ENCODE measurements at regions not wholly inside any gene's neighbourhood (a gene's known extent, or its start where the extent isn't known, plus 50 kb on each side); places are given as distances from the start of the nearest gene placed in this dataset.

DNA sequence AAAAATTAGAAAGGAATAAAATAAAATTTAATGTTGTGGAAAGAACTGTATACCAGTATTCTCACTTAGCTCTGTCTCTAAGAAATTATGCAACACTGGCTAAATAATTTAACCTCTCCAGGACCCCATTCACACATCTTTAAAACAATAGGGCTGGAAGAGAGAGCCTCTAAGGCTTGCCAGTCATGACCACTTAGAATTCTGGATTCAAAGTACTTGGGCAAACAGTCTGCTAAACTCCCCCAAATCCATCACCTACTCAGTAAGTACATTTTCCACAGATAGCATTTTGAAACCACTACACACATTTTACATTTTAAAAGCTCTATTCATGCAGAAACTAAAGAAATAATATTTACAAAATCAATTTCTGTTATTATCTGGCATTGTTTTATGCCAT is 291.7 kb downstream of the TMEM167A start:
- POLR2A ChIA-PET (ENCODE audit: partially characterized antibody), result no interaction called here
- no peaks in the 10 kb centered on the region for H3K9me3 ChIP-seq (ENCODE audit: insufficient read depth in 2 of 2, low read depth in 1 of 2, low read length in 1 of 2)
- H2AK5ac ChIP-seq (ENCODE audit: low read depth, low read length), result no peak overlapping the region
- no peaks in the 10 kb centered on the region for H3K36me3 ChIP-seq (ENCODE audit: control insufficient read depth in 2 of 4, insufficient read depth in 4 of 4, low read length in 3 of 4)
- no peak for FAIRE-seq
- H3K56ac ChIP-seq (replicated peaks; ENCODE audit: insufficient read length, low read depth, low read length), result no peak overlapping the region
- H2BK15ac ChIP-seq (ENCODE audit: low read length), result no peak overlapping the region
- CTCF ChIA-PET (ENCODE audit: partially characterized antibody), result interaction anchor here (2.6 kb wide), 1 partner anchor 8 kb away, joined by 11 read pairs; no protein-coding TSS in a partner anchor
- no peak overlapping the region for H3K9ac ChIP-seq (replicated peaks in 1 of 4; ENCODE audit: extremely low read depth in 1 of 4, low read depth in 3 of 4, low read length in 3 of 4)
- H2BK120ac ChIP-seq (replicated peaks; ENCODE audit: low read depth, low read length), result no peak overlapping the region
- H2BK12ac ChIP-seq (ENCODE audit: low read depth, low read length), result no peak overlapping the region
- no peak overlapping the region for H3K4me2 ChIP-seq (ENCODE audit: insufficient read depth in 1 of 2, low read depth in 2 of 2, low read length in 2 of 2)
- no peak for TF ChIP-seq GTF2F1 (IDR thresholded peaks at IDR 0.05; ENCODE audit: borderline replicate concordance, low read depth, low read length)
- no peak for TF ChIP-seq CTBP2 (IDR thresholded peaks at IDR 0.05; ENCODE audit: borderline replicate concordance, insufficient read depth, insufficient read length, low read length)
- no peak for TF ChIP-seq YY1 (IDR thresholded peaks at IDR 0.05; ENCODE audit: low read depth, low read length)
- TF ChIP-seq JUND (IDR thresholded peaks at IDR 0.05; ENCODE audit: low read length), result no peak
- TF ChIP-seq, protein P1, sequence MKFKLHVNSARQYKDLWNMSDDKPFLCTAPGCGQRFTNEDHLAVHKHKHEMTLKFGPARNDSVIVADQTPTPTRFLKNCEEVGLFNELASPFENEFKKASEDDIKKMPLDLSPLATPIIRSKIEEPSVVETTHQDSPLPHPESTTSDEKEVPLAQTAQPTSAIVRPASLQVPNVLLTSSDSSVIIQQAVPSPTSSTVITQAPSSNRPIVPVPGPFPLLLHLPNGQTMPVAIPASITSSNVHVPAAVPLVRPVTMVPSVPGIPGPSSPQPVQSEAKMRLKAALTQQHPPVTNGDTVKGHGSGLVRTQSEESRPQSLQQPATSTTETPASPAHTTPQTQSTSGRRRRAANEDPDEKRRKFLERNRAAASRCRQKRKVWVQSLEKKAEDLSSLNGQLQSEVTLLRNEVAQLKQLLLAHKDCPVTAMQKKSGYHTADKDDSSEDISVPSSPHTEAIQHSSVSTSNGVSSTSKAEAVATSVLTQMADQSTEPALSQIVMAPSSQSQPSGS (IDR thresholded peaks at IDR 0.05; ENCODE audit: low read length), result no peak
- H2AFZ ChIP-seq (ENCODE audit: low read length), result no peak overlapping the region
- no peak overlapping the region for H4K5ac ChIP-seq (ENCODE audit: insufficient read length, low read depth, low read length)
- H3K79me1 ChIP-seq (ENCODE audit: low read depth, low read length), result no peaks in the 10 kb centered on the region
- no peak overlapping the region for H3K14ac ChIP-seq (ENCODE audit: insufficient read length)
- no peak overlapping the region for H3K23ac ChIP-seq (ENCODE audit: insufficient read length)
- no peak overlapping the region for H4K91ac ChIP-seq (replicated peaks; ENCODE audit: insufficient read length, low read length)
- H3K4me1 ChIP-seq (replicated peaks in 1 of 4; ENCODE audit: control insufficient read depth in 3 of 4, insufficient read depth in 4 of 4, low read length in 3 of 4), result no peaks in the 10 kb centered on the region
- H3K27me3 ChIP-seq (replicated peaks in 1 of 4; ENCODE audit: control insufficient read depth in 3 of 4, extremely low read depth in 1 of 4, insufficient read depth in 3 of 4, low read length in 3 of 4), result no peaks in the 10 kb centered on the region
- H4K8ac ChIP-seq (ENCODE audit: extremely low read depth, insufficient read depth, low read length), result no peak overlapping the region
- H4K20me1 ChIP-seq (replicated peaks in 1 of 2; ENCODE audit: control insufficient read depth in 1 of 2, insufficient read depth in 2 of 2, low read length in 2 of 2), result no peaks in the 10 kb centered on the region
- H3K23me2 ChIP-seq (ENCODE audit: low read depth, low read length), result no peaks in the 10 kb centered on the region
- H2BK5ac ChIP-seq (ENCODE audit: low read depth, low read length), result no peak overlapping the region
- no peak overlapping the region for H2BK20ac ChIP-seq (ENCODE audit: low read length)
- no peak overlapping the region for H3K18ac ChIP-seq (ENCODE audit: extremely low read depth, low read length)
- no peak for DNase-seq (ENCODE audit: low read depth in 1 of 2, low spot score in 2 of 2)
- no peak overlapping the region for H3K4ac ChIP-seq (replicated peaks; ENCODE audit: insufficient read length, low read depth, low read length)
- no peak overlapping the region for H3K27ac ChIP-seq (ENCODE audit: low read depth, low read length)
- H3K4me3 ChIP-seq (ENCODE audit: extremely low read depth in 1 of 4, insufficient read depth in 2 of 4, low read depth in 3 of 4, low read length in 4 of 4), result no peak overlapping the region
- no peaks in the 10 kb centered on the region for H3K79me2 ChIP-seq (ENCODE audit: control insufficient read depth in 1 of 2, insufficient read depth in 2 of 2, low read length in 2 of 2)

All from H1 (cell line).